HG03469 (cell line): ENCODE measurements at regions not wholly inside any gene's neighbourhood (a gene's known extent, or its start where the extent isn't known, plus 50 kb on each side); places are given as distances from the start of the nearest gene placed in this dataset.
"Not testable (repeated sequence)": the region's sequence is repeated elsewhere in the genome, so short reads cannot be mapped to it uniquely, and the experiment has no call there.

ENCODE experiments used
- ATAC-seq: cut with Tn5 transposase; IDR thresholded peaks from one replicate; pipeline ENCODE4 v1.9.1; 2021; ENCODE audit warnings: mild to moderate bottlenecking, moderate library complexity, moderate number of reproducible peaks; ENCODE audit not compliant: unreplicated experiment

GRCh38 chr12:62194616-62195015 lies 65.6 kb upstream of the USP15 start:
- ATAC-seq, result no peak

- no peak for ATAC-seq
Measured at GRCh38 chr12:62196146-62196545, 64.1 kb upstream of the USP15 start.

- not testable (repeated sequence) for ATAC-seq
Measured at GRCh38 chr12:62202861-62203260, 57.3 kb upstream of the USP15 start.

- ATAC-seq, result no peak
Measured at GRCh38 chr12:62205346-62205745, 54.9 kb upstream of the USP15 start.

- ATAC-seq, result no peak
Measured at GRCh38 chr12:62207248-62207647, 53.0 kb upstream of the USP15 start.
